Retina (tissue), 1 donor: ENCODE measurements at regions not wholly inside any gene's neighbourhood (a gene's known extent, or its start where the extent isn't known, plus 50 kb on each side); places are given as distances from the start of the nearest gene placed in this dataset.

Experiments
- DNase-seq: peaks from one replicate; pipeline ENCODE4 v3.0.0-alpha.2; 2016

GRCh38 chr1:87165177-87165576 is 163.5 kb upstream of the LMO4 start:
- DNase-seq = no peak

- DNase-seq = no peak
These were observed 161.4 kb upstream of the LMO4 start for GRCh38 chr1:87167157-87167789.

- peak; percentile 40 for DNase-seq
These were observed 160.7 kb upstream of the LMO4 start for GRCh38 chr1:87167848-87168525.

- no peak for DNase-seq
These were observed 159.3 kb upstream of the LMO4 start for GRCh38 chr1:87169263-87169910.

- DNase-seq = no peak
These were observed 158.5 kb upstream of the LMO4 start for GRCh38 chr1:87170157-87170556.

GRCh38 chr1:87170931-87171598 is 157.6 kb upstream of the LMO4 start:
- no peak for DNase-seq

GRCh38 chr1:87173231-87173630 is 155.4 kb upstream of the LMO4 start:
- DNase-seq = no peak

- DNase-seq = no peak
These were observed 153.9 kb upstream of the LMO4 start for GRCh38 chr1:87174724-87175245.

- no peak for DNase-seq
These were observed 152.6 kb upstream of the LMO4 start for GRCh38 chr1:87176087-87176486.

GRCh38 chr1:87176514-87176913 is 152.2 kb upstream of the LMO4 start:
- DNase-seq = no peak

GRCh38 chr1:87178441-87178840 is 150.2 kb upstream of the LMO4 start:
- no peak for DNase-seq

GRCh38 chr1:87179076-87179810 is 149.4 kb upstream of the LMO4 start:
- no peak for DNase-seq

- no peak for DNase-seq
These were observed 148.7 kb upstream of the LMO4 start for GRCh38 chr1:87179851-87180519.

GRCh38 chr1:87180682-87181081 is 148.0 kb upstream of the LMO4 start:
- DNase-seq = no peak

- no peak for DNase-seq
These were observed 146.1 kb upstream of the LMO4 start for GRCh38 chr1:87182611-87183010.

GRCh38 chr1:87185077-87185476 is 143.6 kb upstream of the LMO4 start:
- no peak for DNase-seq

GRCh38 chr1:87186346-87186745 is 142.3 kb upstream of the LMO4 start:
- DNase-seq = no peak

GRCh38 chr1:87188640-87189039 is 140.0 kb upstream of the LMO4 start:
- DNase-seq = no peak

- no peak for DNase-seq
These were observed 138.3 kb upstream of the LMO4 start for GRCh38 chr1:87190402-87190801.

- DNase-seq = no peak
These were observed 137.0 kb upstream of the LMO4 start for GRCh38 chr1:87191646-87192045.

- no peak for DNase-seq
These were observed 134.4 kb upstream of the LMO4 start for GRCh38 chr1:87194271-87194774.

GRCh38 chr1:87194856-87195255 is 133.8 kb upstream of the LMO4 start:
- DNase-seq = no peak
